ENCODE measurements at regions not wholly inside any gene's neighbourhood (a gene's known extent, or its start where the extent isn't known, plus 50 kb on each side); places are given as distances from the start of the nearest gene placed in this dataset.

DNA sequence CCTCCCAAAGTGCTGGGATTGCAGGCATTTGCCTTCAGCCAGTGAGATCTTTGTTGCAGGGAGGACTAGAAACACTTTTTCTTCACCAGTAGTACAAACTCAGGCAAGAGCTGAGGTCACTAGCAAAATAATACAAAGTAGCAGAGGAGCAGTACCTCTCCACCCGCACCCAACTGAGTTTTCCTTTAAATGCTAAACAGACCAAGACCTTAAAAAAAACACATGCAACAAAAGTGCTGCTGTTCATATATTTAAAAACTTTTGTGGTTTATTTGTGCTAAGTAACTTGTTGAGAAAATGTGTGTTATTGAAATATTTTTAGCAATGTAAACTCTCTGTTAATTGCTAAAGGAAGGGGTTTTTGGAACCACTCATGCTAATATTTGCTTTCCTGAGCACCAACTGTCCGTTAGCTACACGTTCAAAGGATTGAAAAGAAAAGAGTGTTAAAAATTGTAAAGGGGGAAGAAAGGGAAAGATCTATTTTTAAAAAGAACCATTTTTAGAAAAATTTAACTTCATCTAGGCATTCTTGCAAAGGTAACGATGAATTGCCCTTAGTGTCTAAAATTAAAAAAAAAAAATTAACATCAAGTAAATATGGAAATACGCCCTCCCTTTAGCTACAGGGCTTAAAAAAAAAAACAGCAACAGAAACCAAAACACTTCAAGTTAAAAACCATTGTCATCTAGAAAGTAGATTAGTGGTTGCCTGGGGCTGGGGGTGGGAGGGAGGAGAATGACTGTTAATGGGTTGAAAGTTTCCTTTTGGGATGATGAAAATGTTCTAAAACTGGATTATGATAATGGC lies 114.0 kb upstream of the KRAS start:
- H4K91ac ChIP-seq (replicated peaks; ENCODE audit: insufficient read length, low read length) = no peak overlapping the region
- peaks cover 0 to 7% (median 2%) of the 10 kb centered on the region in 4 experiments; a peak in 2 of 7 replicates for H3K4me1 ChIP-seq (replicated peaks in 1 of 4; ENCODE audit: control insufficient read depth in 3 of 4, insufficient read depth in 4 of 4, low read length in 3 of 4)
- no peak overlapping the region for H3K56ac ChIP-seq (replicated peaks; ENCODE audit: insufficient read length, low read depth, low read length)
- H3K23ac ChIP-seq (ENCODE audit: insufficient read length) = no peak overlapping the region
- WGBS, 2 experiments (ENCODE audit: extremely low coverage in 1 of 2, insufficient coverage in 1 of 2, insufficient read length in 1 of 2, insufficient replicate concordance in 2 of 2, low coverage in 1 of 2, low lambda C conversion rate in 2 of 2, missing lambda C conversion rate in 1 of 2) = 61% methylated on average over 5 of the region's 5 CpGs; no CpG with 5 or more reads in 1 of the 2 experiments
- no peak overlapping the region for H3K14ac ChIP-seq (ENCODE audit: insufficient read length)
- H3K23me2 ChIP-seq (ENCODE audit: low read depth, low read length) = no peaks in the 10 kb centered on the region
- no peak overlapping the region for H3K18ac ChIP-seq (ENCODE audit: extremely low read depth, low read length)
- no peak overlapping the region for H2BK5ac ChIP-seq (ENCODE audit: low read depth, low read length)
- FAIRE-seq = no peak
- no peak overlapping the region for H3K9ac ChIP-seq (replicated peaks in 1 of 4; ENCODE audit: extremely low read depth in 1 of 4, low read depth in 3 of 4, low read length in 3 of 4)
- no peaks in the 10 kb centered on the region for H3K79me2 ChIP-seq (ENCODE audit: control insufficient read depth in 1 of 2, insufficient read depth in 2 of 2, low read length in 2 of 2)
- no peaks in the 10 kb centered on the region; a peak in 1 of 7 replicates for H3K27me3 ChIP-seq (replicated peaks in 1 of 4; ENCODE audit: control insufficient read depth in 3 of 4, extremely low read depth in 1 of 4, insufficient read depth in 3 of 4, low read length in 3 of 4)
- H3K4ac ChIP-seq (replicated peaks; ENCODE audit: insufficient read length, low read depth, low read length) = no peak overlapping the region
- ChIA-PET CTCF (ENCODE audit: partially characterized antibody) (interaction anchor here (1.2 to 3.0 kb wide), 3 partner anchors 13 to 124 kb away, joined by 5 to 9 read pairs (median 6); no protein-coding TSS in a partner anchor), POLR2A (ENCODE audit: partially characterized antibody) (interaction anchor here (0.6 to 1.0 kb wide), 2 partner anchors 10 to 581 kb away, joined by 3 read pairs; no protein-coding TSS in a partner anchor)
- DNase-seq (ENCODE audit: low read depth in 1 of 2, low spot score in 2 of 2) = no peak
- no peaks in the 10 kb centered on the region for H4K20me1 ChIP-seq (replicated peaks in 1 of 2; ENCODE audit: control insufficient read depth in 1 of 2, insufficient read depth in 2 of 2, low read length in 2 of 2)
- H3K79me1 ChIP-seq (ENCODE audit: low read depth, low read length) = no peaks in the 10 kb centered on the region
- H2BK20ac ChIP-seq (ENCODE audit: low read length) = no peak overlapping the region
- no peak overlapping the region; a peak in 1 of 4 replicates for H3K4me2 ChIP-seq (ENCODE audit: insufficient read depth in 1 of 2, low read depth in 2 of 2, low read length in 2 of 2)
- H3K9me3 ChIP-seq (ENCODE audit: insufficient read depth in 2 of 2, low read depth in 1 of 2, low read length in 1 of 2) = peaks cover 0 to 4% of the 10 kb centered on the region in 2 experiments; a peak in 2 of 4 replicates
- no peak overlapping the region for H3K27ac ChIP-seq (ENCODE audit: low read depth, low read length)
- H3K4me3 ChIP-seq (ENCODE audit: extremely low read depth in 1 of 4, insufficient read depth in 2 of 4, low read depth in 3 of 4, low read length in 4 of 4) = peak overlapping the region in 1 of 4 experiments; percentile 20; a peak in 2 of 8 replicates
- H2AFZ ChIP-seq (ENCODE audit: low read length) = no peak overlapping the region
- no peak overlapping the region for H2BK15ac ChIP-seq (ENCODE audit: low read length)
- H4K8ac ChIP-seq (ENCODE audit: extremely low read depth, insufficient read depth, low read length) = no peak overlapping the region
- no peaks in the 10 kb centered on the region for H3K36me3 ChIP-seq (ENCODE audit: control insufficient read depth in 2 of 4, insufficient read depth in 4 of 4, low read length in 3 of 4)
- H2BK12ac ChIP-seq (ENCODE audit: low read depth, low read length) = no peak overlapping the region
- H2BK120ac ChIP-seq (replicated peaks; ENCODE audit: low read depth, low read length) = no peak overlapping the region
- peak overlapping the region; percentile 58 for H4K5ac ChIP-seq (ENCODE audit: insufficient read length, low read depth, low read length)
- H2AK5ac ChIP-seq (ENCODE audit: low read depth, low read length) = no peak overlapping the region
- TF ChIP-seq CEBPB (IDR thresholded peaks at IDR 0.05; ENCODE audit: low read depth, low read length) (no peak), MAFK (IDR thresholded peaks at IDR 0.05; ENCODE audit: low read depth, low read length) (no peak), RNF2 (IDR thresholded peaks at IDR 0.05; ENCODE audit: borderline replicate concordance, low read depth, low read length, missing control alignments, poor library complexity, severe bottlenecking) (no peak), RFX5 (IDR thresholded peaks at IDR 0.05; ENCODE audit: borderline replicate concordance, low read depth, low read length) (no peak), FOSL1 (IDR thresholded peaks at IDR 0.05; ENCODE audit: insufficient read depth, low read depth, low read length) (no peak), MAX (IDR thresholded peaks at IDR 0.05) (no peak), KDM4A (IDR thresholded peaks at IDR 0.05; ENCODE audit: low read depth, low read length, severe bottlenecking) (no peak)
- TF ChIP-seq, protein P1, sequence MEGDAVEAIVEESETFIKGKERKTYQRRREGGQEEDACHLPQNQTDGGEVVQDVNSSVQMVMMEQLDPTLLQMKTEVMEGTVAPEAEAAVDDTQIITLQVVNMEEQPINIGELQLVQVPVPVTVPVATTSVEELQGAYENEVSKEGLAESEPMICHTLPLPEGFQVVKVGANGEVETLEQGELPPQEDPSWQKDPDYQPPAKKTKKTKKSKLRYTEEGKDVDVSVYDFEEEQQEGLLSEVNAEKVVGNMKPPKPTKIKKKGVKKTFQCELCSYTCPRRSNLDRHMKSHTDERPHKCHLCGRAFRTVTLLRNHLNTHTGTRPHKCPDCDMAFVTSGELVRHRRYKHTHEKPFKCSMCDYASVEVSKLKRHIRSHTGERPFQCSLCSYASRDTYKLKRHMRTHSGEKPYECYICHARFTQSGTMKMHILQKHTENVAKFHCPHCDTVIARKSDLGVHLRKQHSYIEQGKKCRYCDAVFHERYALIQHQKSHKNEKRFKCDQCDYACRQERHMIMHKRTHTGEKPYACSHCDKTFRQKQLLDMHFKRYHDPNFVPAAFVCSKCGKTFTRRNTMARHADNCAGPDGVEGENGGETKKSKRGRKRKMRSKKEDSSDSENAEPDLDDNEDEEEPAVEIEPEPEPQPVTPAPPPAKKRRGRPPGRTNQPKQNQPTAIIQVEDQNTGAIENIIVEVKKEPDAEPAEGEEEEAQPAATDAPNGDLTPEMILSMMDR (IDR thresholded peaks at IDR 0.05; ENCODE audit: control extremely low read depth in 1 of 3, insufficient read depth in 1 of 3, low read depth in 1 of 3, low read length in 3 of 3) = no peak

All from H1 (cell line).